ENCODE measurements at regions not wholly inside any gene's neighbourhood (a gene's known extent, or its start where the extent isn't known, plus 50 kb on each side); places are given as distances from the start of the nearest gene placed in this dataset.

DNA sequence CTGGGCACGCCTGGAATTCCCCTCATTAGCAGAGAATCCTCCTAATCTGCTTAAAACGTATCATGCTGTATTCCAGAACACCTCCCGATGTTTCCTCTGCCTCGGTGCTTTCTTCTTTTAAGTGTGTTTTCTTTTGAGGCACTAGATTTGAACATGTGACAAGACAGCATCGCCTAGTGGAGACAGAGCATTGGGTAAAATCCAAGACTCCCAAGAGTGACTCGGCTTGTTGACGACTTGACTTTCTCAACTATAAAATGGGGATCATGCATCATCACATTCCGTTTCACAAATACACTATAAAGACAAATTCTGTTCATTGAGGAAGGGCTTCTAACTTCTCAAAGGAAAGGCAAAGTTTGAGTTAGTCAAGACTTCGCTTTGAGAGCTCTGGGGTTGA lies 105.6 kb upstream of the RNF32 start:
- H3K27me3 ChIP-seq (replicated peaks in 1 of 4; ENCODE audit: control extremely low read depth in 1 of 4, control insufficient read depth in 3 of 4, insufficient read depth in 4 of 4, low read length in 3 of 4): no peaks in the 10 kb centered on the region
- no peak overlapping the region for H3K9ac ChIP-seq (ENCODE audit: low read length)
- H3K4me2 ChIP-seq (replicated peaks; ENCODE audit: low read depth, low read length, poor library complexity, severe bottlenecking): no peak overlapping the region
- H2AFZ ChIP-seq (ENCODE audit: insufficient read depth, low read depth, low read length, poor library complexity, severe bottlenecking): no peak overlapping the region
- H3K36me3 ChIP-seq (replicated peaks in 1 of 2; ENCODE audit: control extremely low read depth in 1 of 2, control insufficient read depth in 1 of 2, extremely low read depth in 1 of 2, insufficient read depth in 2 of 2, low read length in 1 of 2): no peaks in the 10 kb centered on the region
- CTCF ChIA-PET: no interaction called here
- no peak overlapping the region for H3K4me3 ChIP-seq (ENCODE audit: control extremely low read depth in 1 of 5, extremely low read depth in 1 of 5, insufficient read depth in 1 of 5, low read depth in 2 of 5, low read length in 4 of 5)
- no peaks in the 10 kb centered on the region for H4K20me1 ChIP-seq (ENCODE audit: control insufficient read depth, insufficient read depth, low read length, poor library complexity, severe bottlenecking)
- Mint-ChIP-seq H3K27me3 (no peaks in the 10 kb centered on the region), H3K9me3 (ENCODE audit: insufficient read depth) (no peaks in the 10 kb centered on the region), H3K4me1 (no peaks in the 10 kb centered on the region), H3K4me3 (no peak overlapping the region), H3K27ac (no peak overlapping the region)
- no peak overlapping the region for H3K27ac ChIP-seq (ENCODE audit: low read length in 2 of 2)
- no peaks in the 10 kb centered on the region for H3K79me2 ChIP-seq (ENCODE audit: control insufficient read depth, insufficient read depth, low read length)
- intact Hi-C loops (cut with micrococcal nuclease): no loop called here
- POLR2A ChIA-PET: no interaction called here
- WGBS (ENCODE audit: insufficient coverage): 86% methylated on average over 1 of the region's 9 CpGs
- peaks cover 0 to 3% (median 0%) of the 10 kb centered on the region in 3 donors for H3K9me3 ChIP-seq (ENCODE audit: control extremely low read depth in 1 of 3, control insufficient read depth in 2 of 3, insufficient read depth in 1 of 3, low read length in 2 of 3)
- DNase-seq (no peak), ATAC-seq (ENCODE audit: low read depth) (no peak)
- TF ChIP-seq EZH2 (IDR thresholded peaks at IDR 0.05; ENCODE audit: borderline replicate concordance, insufficient read depth, low read depth, low read length, poor library complexity, severe bottlenecking): no peak
- TF ChIP-seq, protein P1, sequence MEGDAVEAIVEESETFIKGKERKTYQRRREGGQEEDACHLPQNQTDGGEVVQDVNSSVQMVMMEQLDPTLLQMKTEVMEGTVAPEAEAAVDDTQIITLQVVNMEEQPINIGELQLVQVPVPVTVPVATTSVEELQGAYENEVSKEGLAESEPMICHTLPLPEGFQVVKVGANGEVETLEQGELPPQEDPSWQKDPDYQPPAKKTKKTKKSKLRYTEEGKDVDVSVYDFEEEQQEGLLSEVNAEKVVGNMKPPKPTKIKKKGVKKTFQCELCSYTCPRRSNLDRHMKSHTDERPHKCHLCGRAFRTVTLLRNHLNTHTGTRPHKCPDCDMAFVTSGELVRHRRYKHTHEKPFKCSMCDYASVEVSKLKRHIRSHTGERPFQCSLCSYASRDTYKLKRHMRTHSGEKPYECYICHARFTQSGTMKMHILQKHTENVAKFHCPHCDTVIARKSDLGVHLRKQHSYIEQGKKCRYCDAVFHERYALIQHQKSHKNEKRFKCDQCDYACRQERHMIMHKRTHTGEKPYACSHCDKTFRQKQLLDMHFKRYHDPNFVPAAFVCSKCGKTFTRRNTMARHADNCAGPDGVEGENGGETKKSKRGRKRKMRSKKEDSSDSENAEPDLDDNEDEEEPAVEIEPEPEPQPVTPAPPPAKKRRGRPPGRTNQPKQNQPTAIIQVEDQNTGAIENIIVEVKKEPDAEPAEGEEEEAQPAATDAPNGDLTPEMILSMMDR (IDR thresholded peaks at IDR 0.05): no peak
- H3K4me1 ChIP-seq (ENCODE audit: control insufficient read depth in 2 of 2, insufficient read depth in 2 of 2, low read length in 2 of 2): no peaks in the 10 kb centered on the region

DNA sequence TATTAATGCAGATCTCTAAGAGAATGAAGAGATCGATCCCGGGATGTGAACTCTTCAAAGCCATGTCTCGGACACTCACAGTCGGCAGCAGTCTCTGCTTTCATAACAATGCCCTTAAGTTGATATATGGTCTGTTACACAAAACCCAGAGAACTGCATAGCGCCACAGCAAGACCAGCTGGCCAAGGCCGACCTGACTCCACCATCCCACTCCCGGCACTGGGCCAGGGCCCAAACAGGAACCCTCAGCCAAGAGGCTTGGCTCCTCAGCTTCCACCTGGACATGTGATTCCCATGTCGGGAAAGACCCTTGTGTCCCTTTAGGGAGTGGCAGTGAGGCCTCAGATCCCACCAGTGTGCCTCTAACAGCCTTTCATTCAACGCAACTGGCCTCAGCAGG lies 106.6 kb upstream of the RNF32 start:
- intact Hi-C loops (cut with micrococcal nuclease): no loop called here
- no peak overlapping the region for H3K27ac ChIP-seq (ENCODE audit: low read length in 2 of 2)
- no peak overlapping the region for H3K9ac ChIP-seq (ENCODE audit: low read length)
- ChIA-PET CTCF (no interaction called here), POLR2A (no interaction called here)
- DNase-seq (no peak), ATAC-seq (ENCODE audit: low read depth) (no peak)
- no peaks in the 10 kb centered on the region for H3K4me1 ChIP-seq (ENCODE audit: control insufficient read depth in 2 of 2, insufficient read depth in 2 of 2, low read length in 2 of 2)
- peaks cover 4% of the 10 kb centered on the region for H3K27me3 Mint-ChIP-seq
- H3K79me2 ChIP-seq (ENCODE audit: control insufficient read depth, insufficient read depth, low read length): no peaks in the 10 kb centered on the region
- H3K9me3 Mint-ChIP-seq (ENCODE audit: insufficient read depth): no peaks in the 10 kb centered on the region
- TF ChIP-seq, protein P1 (IDR thresholded peaks at IDR 0.05): no peak
- no peak for TF ChIP-seq EZH2 (IDR thresholded peaks at IDR 0.05; ENCODE audit: borderline replicate concordance, insufficient read depth, low read depth, low read length, poor library complexity, severe bottlenecking)
- H3K4me2 ChIP-seq (replicated peaks; ENCODE audit: low read depth, low read length, poor library complexity, severe bottlenecking): no peak overlapping the region
- no peak overlapping the region for H3K4me3 Mint-ChIP-seq
- H4K20me1 ChIP-seq (ENCODE audit: control insufficient read depth, insufficient read depth, low read length, poor library complexity, severe bottlenecking): no peaks in the 10 kb centered on the region
- H2AFZ ChIP-seq (ENCODE audit: insufficient read depth, low read depth, low read length, poor library complexity, severe bottlenecking): no peak overlapping the region
- 94% methylated on average over 8 of the region's 9 CpGs for WGBS (ENCODE audit: insufficient coverage)
- H3K27ac Mint-ChIP-seq: no peak overlapping the region
- no peaks in the 10 kb centered on the region for H3K36me3 ChIP-seq (replicated peaks in 1 of 2; ENCODE audit: control extremely low read depth in 1 of 2, control insufficient read depth in 1 of 2, extremely low read depth in 1 of 2, insufficient read depth in 2 of 2, low read length in 1 of 2)
- H3K4me1 Mint-ChIP-seq: no peaks in the 10 kb centered on the region
- H3K4me3 ChIP-seq (ENCODE audit: control extremely low read depth in 1 of 5, extremely low read depth in 1 of 5, insufficient read depth in 1 of 5, low read depth in 2 of 5, low read length in 4 of 5): no peak overlapping the region
- no peaks in the 10 kb centered on the region for H3K27me3 ChIP-seq (replicated peaks in 1 of 4; ENCODE audit: control extremely low read depth in 1 of 4, control insufficient read depth in 3 of 4, insufficient read depth in 4 of 4, low read length in 3 of 4)
- H3K9me3 ChIP-seq (ENCODE audit: control extremely low read depth in 1 of 3, control insufficient read depth in 2 of 3, insufficient read depth in 1 of 3, low read length in 2 of 3): peaks cover 0 to 3% (median 0%) of the 10 kb centered on the region in 3 donors

Data from B cell (primary cell).